ENCODE measurements at regions not wholly inside any gene's neighbourhood (a gene's known extent, or its start where the extent isn't known, plus 50 kb on each side); places are given as distances from the start of the nearest gene placed in this dataset.

GRCh38 chr1:58884706-58885661 is 101.1 kb upstream of the JUN start (continued):
- TF ChIP-seq THRAP3 (IDR thresholded peaks at IDR 0.05; ENCODE audit: borderline replicate concordance) (no peak), HNRNPH1 (optimal IDR thresholded peaks at IDR 0.05; ENCODE audit: low read depth, low read length) (no peak), HDGF (IDR thresholded peaks at IDR 0.05) (no peak), LEF1 (IDR thresholded peaks at IDR 0.05) (peak; percentile 85; the same call in 1 of the 2 replicates), NR2C2 (CRISPR knock-in tag; IDR thresholded peaks at IDR 0.05) (no peak), NR2C2 (tag; IDR thresholded peaks at IDR 0.05) (peak; percentile 82), ZNF232 (CRISPR knock-in tag; IDR thresholded peaks at IDR 0.05) (0 out of 2 replicates have a peak, but pooled peaks have one; percentile 16), YBX1 (IDR thresholded peaks at IDR 0.05) (no peak), TSHZ1 (CRISPR knock-in tag; IDR thresholded peaks at IDR 0.05) (no peak), SREBF1 (IDR thresholded peaks at IDR 0.05; ENCODE audit: borderline replicate concordance, low read depth, low read length) (no peak), TEAD2 (tag; IDR thresholded peaks at IDR 0.05) (peak; percentile 37; the same call in 1 of the 2 replicates), ARID3B (CRISPR knock-in tag; IDR thresholded peaks at IDR 0.05; ENCODE audit: borderline replicate concordance) (no peak), ZBTB12 (CRISPR knock-in tag; IDR thresholded peaks at IDR 0.05) (no peak), ZNF512 (tag; IDR thresholded peaks at IDR 0.05) (no peak), HOXB6 (CRISPR knock-in tag; IDR thresholded peaks at IDR 0.05; ENCODE audit: borderline replicate concordance) (no peak), THRB (CRISPR knock-in tag; conservative IDR thresholded peaks at IDR 0.05) (0 out of 2 replicates have a peak, but pooled peaks have one; percentile 40), WHSC1 (IDR thresholded peaks at IDR 0.05; ENCODE audit: low read length) (no peak), ZC3H4 (CRISPR knock-in tag; IDR thresholded peaks at IDR 0.05; ENCODE audit: borderline replicate concordance) (no peak), FOXJ2 (tag; IDR thresholded peaks at IDR 0.05) (peak; percentile 69)
